GM18867 (cell line): ENCODE measurements at regions not wholly inside any gene's neighbourhood (a gene's known extent, or its start where the extent isn't known, plus 50 kb on each side); places are given as distances from the start of the nearest gene placed in this dataset.
"Not testable (repeated sequence)": the region's sequence is repeated elsewhere in the genome, so short reads cannot be mapped to it uniquely, and the experiment has no call there.

ENCODE experiments used
- ATAC-seq: cut with Tn5 transposase; IDR thresholded peaks from one replicate; pipeline ENCODE4 v1.9.1; 2021; ENCODE audit warnings: mild to moderate bottlenecking, moderate library complexity; ENCODE audit not compliant: unreplicated experiment

GRCh38 chr21:41571938-41572510, 64.1 kb upstream of the TMPRSS2 start:
- ATAC-seq, result no peak

GRCh38 chr21:41570791-41571355, 62.9 kb upstream of the TMPRSS2 start:
- peak; percentile 90 for ATAC-seq

GRCh38 chr21:41568606-41569385, 60.8 kb upstream of the TMPRSS2 start:
- ATAC-seq, result no peak

GRCh38 chr21:41567901-41568510, 60.0 kb upstream of the TMPRSS2 start:
- ATAC-seq, result no peak

- not testable (repeated sequence) for ATAC-seq
Observed at GRCh38 chr21:41567237-41567636, 59.3 kb upstream of the TMPRSS2 start.

GRCh38 chr21:41566500-41567014, 58.6 kb upstream of the TMPRSS2 start:
- ATAC-seq, result no peak

- no peak for ATAC-seq
Observed at GRCh38 chr21:41565550-41565949, 57.6 kb upstream of the TMPRSS2 start.

- ATAC-seq, result no peak
Observed at GRCh38 chr21:41564871-41565274, 56.9 kb upstream of the TMPRSS2 start.

- no peak for ATAC-seq
Observed at GRCh38 chr21:41562101-41563000, 54.4 kb upstream of the TMPRSS2 start.

- no peak for ATAC-seq
Observed at GRCh38 chr21:41561701-41562100, 53.7 kb upstream of the TMPRSS2 start.

GRCh38 chr21:41560661-41561158, 52.8 kb upstream of the TMPRSS2 start:
- ATAC-seq, result no peak

GRCh38 chr21:41559658-41560631, 52.0 kb upstream of the TMPRSS2 start:
- no peak for ATAC-seq

GRCh38 chr21:41558842-41559241, 50.9 kb upstream of the TMPRSS2 start:
- no peak for ATAC-seq

GRCh38 chr21:41557884-41558283, 49.9 kb upstream of the TMPRSS2 start:
- ATAC-seq, result no peak
